Neural progenitor cell (in vitro differentiated cells): ENCODE measurements at regions not wholly inside any gene's neighbourhood (a gene's known extent, or its start where the extent isn't known, plus 50 kb on each side); places are given as distances from the start of the nearest gene placed in this dataset.
"Not testable (repeated sequence)": the region's sequence is repeated elsewhere in the genome, so short reads cannot be mapped to it uniquely, and the experiment has no call there.

ENCODE experiments used
- DNase-seq: peaks from one replicate; pipeline ENCODE4 v3.0.0-alpha.2; 2016; ENCODE audit warnings: low spot score
- H2AFZ ChIP-seq: fragments of 200-600 bp; sonication (generic); replicated peaks from 2 replicates; pipeline ENCODE4 v1.6.1; 2016; ENCODE audit warnings: antibody characterized with exemption
- H3F3A ChIP-seq: fragments of 200-600 bp; sonication (generic); 2 replicates; pipeline ENCODE4 v1.6.1; 2016; ENCODE audit warnings: antibody characterized with exemption, low read depth
- H3K27ac ChIP-seq: fragments of 200-600 bp; sonication (generic); 2 replicates; pipeline ENCODE4 v1.5.1; 2016; ENCODE audit warnings: mild to moderate bottlenecking
- H3K27me3 ChIP-seq: fragments of 200-600 bp; sonication (generic); 2 replicates; pipeline ENCODE4 v1.6.1; 2016; ENCODE audit warnings: mild to moderate bottlenecking, moderate library complexity
- H3K36me3 ChIP-seq: fragments of 200-600 bp; sonication (generic); 2 replicates; pipeline ENCODE4 v1.5.1; 2016
- H3K4me1 ChIP-seq: fragments of 200-600 bp; sonication (generic); 2 replicates; pipeline ENCODE4 v1.6.1; 2016; ENCODE audit warnings: mixed run types
- H3K4me2 ChIP-seq: fragments of 200-600 bp; sonication (generic); 2 replicates; pipeline ENCODE4 v1.6.1; 2016
- H3K4me3 ChIP-seq: fragments of 200-600 bp; sonication (generic); 2 replicates; pipeline ENCODE4 v1.5.1; 2016
- H3K79me2 ChIP-seq: fragments of 200-600 bp; sonication (generic); 2 replicates; pipeline ENCODE4 v1.6.1; 2016; ENCODE audit warnings: low read depth
- H3K9ac ChIP-seq: fragments of 200-600 bp; sonication (generic); 2 replicates; pipeline ENCODE4 v1.6.1; 2016
- H3K9me3 ChIP-seq: fragments of 200-600 bp; sonication (generic); 2 replicates; pipeline ENCODE4 v1.5.1; 2016; ENCODE audit warnings: low read depth
- H4K20me1 ChIP-seq: fragments of 200-600 bp; sonication (generic); 2 replicates; pipeline ENCODE4 v1.6.1; 2016; ENCODE audit warnings: low read depth
- H3K27ac Mint-ChIP-seq: 3 replicates; pipeline ENCODE4 v1.8.0; 2021; ENCODE audit warnings: mixed read lengths
- H3K27me3 Mint-ChIP-seq: 2 replicates; pipeline ENCODE4 v1.8.0; 2022; ENCODE audit warnings: low read depth, mild to moderate bottlenecking, inconsistent platforms, moderate library complexity, mixed read lengths; ENCODE audit not compliant: insufficient read depth
- H3K36me3 Mint-ChIP-seq: 3 replicates; pipeline ENCODE4 v1.8.0; 2021; ENCODE audit warnings: mixed read lengths
- H3K4me1 Mint-ChIP-seq: 3 replicates; pipeline ENCODE4 v1.8.0; 2021; ENCODE audit warnings: mixed read lengths
- H3K4me3 Mint-ChIP-seq: 3 replicates; pipeline ENCODE4 v1.8.0; 2021; ENCODE audit warnings: mild to moderate bottlenecking, moderate library complexity, mixed read lengths
- H3K9me3 Mint-ChIP-seq: 3 replicates; pipeline ENCODE4 v1.8.0; 2020; ENCODE audit warnings: mixed read lengths

DNA sequence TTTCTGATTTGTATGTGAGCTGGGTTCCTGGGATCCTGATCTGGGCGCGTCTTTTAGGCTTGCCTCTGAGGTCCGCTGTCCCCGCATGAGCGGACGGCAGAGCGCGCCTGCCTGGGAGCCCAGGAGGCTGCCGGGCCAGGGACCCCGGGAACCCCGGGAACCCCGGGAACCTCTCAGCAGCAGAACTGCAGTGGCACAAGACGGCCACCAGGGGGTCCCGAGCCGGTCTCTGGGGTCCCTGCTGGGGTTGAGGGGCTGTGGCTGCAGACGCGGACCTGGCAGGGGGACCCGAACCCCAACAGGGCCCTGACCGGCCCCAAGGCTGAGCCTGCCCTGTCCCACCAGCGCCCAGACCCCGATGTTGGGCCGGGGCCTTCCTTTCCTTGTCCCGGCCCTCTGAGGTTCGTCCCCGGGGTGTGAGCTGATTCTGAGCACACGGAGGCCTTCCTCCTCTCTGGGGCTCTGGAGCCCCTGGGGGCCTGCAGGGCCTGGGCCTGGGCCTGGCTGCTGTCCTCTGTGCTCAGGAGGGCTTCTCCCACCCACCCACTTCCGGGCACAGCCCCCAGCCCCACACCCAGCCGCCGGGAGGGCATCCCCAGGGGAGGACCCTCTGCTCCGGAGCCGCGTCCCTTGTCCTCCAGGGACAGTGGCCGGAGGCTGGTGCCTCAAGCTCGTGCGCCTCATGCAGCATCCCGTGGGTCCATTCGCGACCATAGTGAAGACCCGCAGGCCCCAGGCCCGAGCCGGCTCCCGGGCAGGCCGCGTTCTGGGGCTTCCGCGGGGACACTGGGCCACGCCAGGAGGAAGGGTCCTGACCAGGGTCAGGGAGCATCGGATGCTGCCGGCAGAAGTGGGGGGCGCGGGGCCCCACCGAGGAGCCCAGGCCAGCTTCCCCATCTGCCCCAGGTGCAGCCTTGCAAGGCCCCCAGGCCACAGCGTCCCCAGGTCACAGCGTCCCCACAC lies 152.9 kb downstream of the TMEM121 start:
- peaks cover 14% of the 10 kb centered on the region for H3K9me3 Mint-ChIP-seq
- not testable (repeated sequence) for H3K27ac ChIP-seq, H2AFZ ChIP-seq, H3K36me3 Mint-ChIP-seq, H3K79me2 ChIP-seq, H3K27me3 Mint-ChIP-seq, H3K4me1 Mint-ChIP-seq, H3K4me3 ChIP-seq, H3K27ac Mint-ChIP-seq, H3K9ac ChIP-seq, H3K4me3 Mint-ChIP-seq, H3K36me3 ChIP-seq, DNase-seq, H3K9me3 ChIP-seq, H3K4me2 ChIP-seq, H4K20me1 ChIP-seq, H3K27me3 ChIP-seq, H3K4me1 ChIP-seq, H3F3A ChIP-seq

DNA sequence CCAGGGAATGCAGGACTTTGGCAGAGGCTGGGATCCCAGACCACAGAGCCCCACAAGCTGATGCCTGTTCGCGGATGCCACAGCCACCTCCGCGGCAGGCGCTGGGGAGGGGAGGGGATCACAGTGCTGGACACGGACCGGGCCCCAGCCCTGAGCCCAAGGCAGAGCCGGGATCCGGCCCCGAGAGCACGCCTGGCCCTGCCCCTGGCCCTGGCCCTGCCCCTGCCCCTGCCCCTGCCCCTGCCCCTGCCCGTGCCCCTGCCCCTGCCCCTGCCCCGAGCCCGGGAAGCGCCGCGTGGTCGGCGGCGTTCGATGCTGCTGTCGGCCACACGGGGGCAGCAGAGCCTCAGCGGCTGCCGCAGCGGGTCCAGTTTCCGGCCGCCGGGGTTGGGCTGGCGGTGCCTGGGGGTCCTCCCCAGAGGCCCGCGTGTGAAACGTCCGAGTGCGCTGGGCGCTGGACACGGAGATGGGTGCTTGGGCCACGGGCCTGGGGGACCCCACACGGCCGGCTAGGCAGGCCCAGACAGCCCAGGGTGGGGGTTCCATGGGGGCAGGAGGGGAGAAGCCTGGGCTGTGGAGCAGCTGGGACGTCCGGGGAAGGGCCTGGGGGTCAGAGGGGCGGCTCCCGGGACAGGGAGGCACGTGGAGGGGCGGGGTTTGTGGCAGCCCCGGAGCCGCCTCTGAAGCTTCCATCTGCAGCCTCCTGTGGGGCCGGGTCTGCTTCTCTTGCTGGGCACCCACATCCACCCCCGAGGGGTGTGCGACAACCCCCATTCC lies 153.8 kb downstream of the TMEM121 start:
- not testable (repeated sequence) for H4K20me1 ChIP-seq, H3K27ac Mint-ChIP-seq, H3K4me2 ChIP-seq, H3K79me2 ChIP-seq, H3K4me1 ChIP-seq, H3K27me3 ChIP-seq, H3K4me3 Mint-ChIP-seq, H3K36me3 ChIP-seq, H3K4me1 Mint-ChIP-seq, H3K9ac ChIP-seq, H3K27me3 Mint-ChIP-seq, H3K9me3 ChIP-seq, H3K36me3 Mint-ChIP-seq, H3F3A ChIP-seq, DNase-seq, H3K4me3 ChIP-seq, H2AFZ ChIP-seq, H3K27ac ChIP-seq
- H3K9me3 Mint-ChIP-seq = peaks cover 21% of the 10 kb centered on the region

DNA sequence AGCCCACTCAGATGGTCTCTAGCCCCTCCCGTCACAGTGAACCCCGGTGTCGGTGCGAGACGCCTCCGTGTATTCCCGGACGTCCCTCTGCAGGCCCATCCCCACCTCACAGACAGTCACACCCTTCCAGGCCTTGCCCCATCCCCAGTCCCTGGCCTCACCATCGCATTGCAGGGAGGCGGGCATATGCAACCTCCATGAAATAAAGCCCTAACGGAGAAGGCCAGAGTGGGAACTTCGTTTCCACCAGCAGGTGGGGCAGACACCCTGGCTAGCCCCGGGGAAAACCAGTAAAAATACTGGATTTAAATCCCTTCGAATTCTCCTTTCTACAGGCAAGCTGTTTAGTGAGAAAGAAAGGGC lies 154.3 kb downstream of the TMEM121 start:
- H3K4me2 ChIP-seq, H3K4me1 Mint-ChIP-seq, H3K4me3 Mint-ChIP-seq, H4K20me1 ChIP-seq, H3K27ac ChIP-seq, H3K27ac Mint-ChIP-seq, H3K36me3 Mint-ChIP-seq, H3K4me1 ChIP-seq, H3K27me3 ChIP-seq, H3K27me3 Mint-ChIP-seq, H3K4me3 ChIP-seq, H3F3A ChIP-seq, DNase-seq, H3K36me3 ChIP-seq, H3K9me3 ChIP-seq, H2AFZ ChIP-seq, H3K79me2 ChIP-seq, H3K9ac ChIP-seq: not testable (repeated sequence)
- H3K9me3 Mint-ChIP-seq = peaks cover 22% of the 10 kb centered on the region

DNA sequence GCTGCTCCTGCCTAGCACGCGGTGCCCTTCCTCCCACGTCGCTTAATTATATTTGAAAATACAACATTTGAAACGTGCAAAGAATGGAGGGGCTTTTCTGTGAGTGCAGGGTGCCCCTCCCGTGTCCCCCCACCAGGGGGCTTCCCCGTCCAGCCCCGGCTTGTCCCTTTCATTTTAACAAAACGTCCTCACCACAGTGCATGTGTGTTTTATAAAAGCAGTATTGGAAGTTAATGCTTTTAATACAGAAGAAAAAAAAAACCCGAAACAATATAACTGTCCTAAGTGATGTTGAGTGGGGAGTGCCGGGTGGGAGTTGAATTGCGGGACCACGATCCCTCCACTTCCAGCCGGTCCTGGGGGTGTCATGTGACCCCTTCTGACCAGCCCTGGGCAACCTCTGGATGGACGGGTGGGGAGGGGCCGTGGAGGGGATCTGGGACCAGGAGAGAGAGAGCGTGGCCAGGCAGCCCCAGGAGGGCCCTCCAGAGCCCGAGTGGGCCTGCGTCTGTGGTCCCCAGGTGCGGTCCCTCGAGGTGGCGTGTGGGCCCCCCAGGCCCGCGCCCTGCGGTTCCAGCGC lies 155.3 kb downstream of the TMEM121 start:
- H3K27ac Mint-ChIP-seq, H4K20me1 ChIP-seq, H3K79me2 ChIP-seq, H3K9me3 ChIP-seq, H3K36me3 Mint-ChIP-seq, H2AFZ ChIP-seq, H3K4me3 Mint-ChIP-seq, H3K4me1 ChIP-seq, H3F3A ChIP-seq, H3K4me3 ChIP-seq, DNase-seq, H3K27me3 Mint-ChIP-seq, H3K4me1 Mint-ChIP-seq, H3K4me2 ChIP-seq, H3K27me3 ChIP-seq, H3K27ac ChIP-seq, H3K36me3 ChIP-seq, H3K9ac ChIP-seq: not testable (repeated sequence)
- peaks cover 22% of the 10 kb centered on the region for H3K9me3 Mint-ChIP-seq

DNA sequence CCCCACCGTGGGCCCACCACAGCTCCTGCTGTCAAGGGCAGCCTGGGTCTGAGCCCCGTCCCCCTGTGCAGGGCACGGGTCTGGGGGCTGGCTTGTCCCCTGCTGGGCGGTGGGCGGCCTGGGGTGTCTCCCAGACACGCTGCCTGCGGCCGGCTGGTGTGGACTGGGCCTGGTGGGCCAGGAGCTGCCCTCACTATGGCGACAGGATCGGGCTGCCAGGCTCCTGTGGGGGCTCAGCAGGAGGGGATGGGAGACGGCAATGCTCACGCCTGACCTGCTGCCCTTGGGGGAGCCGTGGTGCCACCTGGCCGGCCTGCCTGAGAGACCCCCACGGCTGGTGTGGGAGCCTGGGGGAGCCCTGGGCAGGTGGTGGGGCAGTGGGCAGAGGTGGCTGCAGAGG lies 156.1 kb downstream of the TMEM121 start:
- H3K9ac ChIP-seq, H4K20me1 ChIP-seq, H3K4me3 Mint-ChIP-seq, H3K4me2 ChIP-seq, H3K27me3 Mint-ChIP-seq, H3K4me1 ChIP-seq, H3F3A ChIP-seq, H3K79me2 ChIP-seq, H2AFZ ChIP-seq, H3K27ac ChIP-seq, H3K27ac Mint-ChIP-seq, H3K4me3 ChIP-seq, H3K4me1 Mint-ChIP-seq, H3K9me3 ChIP-seq, DNase-seq, H3K36me3 ChIP-seq, H3K27me3 ChIP-seq, H3K36me3 Mint-ChIP-seq: not testable (repeated sequence)
- H3K9me3 Mint-ChIP-seq = peaks cover 24% of the 10 kb centered on the region
